ENCODE measurements at regions not wholly inside any gene's neighbourhood (a gene's known extent, or its start where the extent isn't known, plus 50 kb on each side); places are given as distances from the start of the nearest gene placed in this dataset.
"Not testable (repeated sequence)": the region's sequence is repeated elsewhere in the genome, so short reads cannot be mapped to it uniquely, and the experiment has no call there.

DNA sequence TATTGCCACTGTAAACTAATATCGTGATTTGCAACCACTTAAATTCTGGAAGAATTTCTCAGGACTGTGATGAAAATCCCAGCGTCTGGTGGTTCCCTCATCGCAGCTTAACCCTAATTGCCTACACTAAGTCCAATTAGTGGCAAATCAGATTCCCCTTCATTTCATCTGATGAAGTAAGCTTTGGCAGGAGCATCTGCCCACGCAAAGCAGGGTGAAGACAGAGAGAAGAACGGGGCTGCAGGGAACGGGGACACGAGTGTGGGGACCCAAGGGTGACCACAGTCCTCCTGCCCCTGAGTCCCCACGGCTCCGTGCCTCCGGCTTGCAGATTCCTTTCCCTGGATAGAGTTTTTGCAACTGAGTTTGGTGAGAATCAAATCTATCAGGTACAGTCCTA lies 159.5 kb downstream of the LY86 start:
- no peak for DNase-seq

DNA sequence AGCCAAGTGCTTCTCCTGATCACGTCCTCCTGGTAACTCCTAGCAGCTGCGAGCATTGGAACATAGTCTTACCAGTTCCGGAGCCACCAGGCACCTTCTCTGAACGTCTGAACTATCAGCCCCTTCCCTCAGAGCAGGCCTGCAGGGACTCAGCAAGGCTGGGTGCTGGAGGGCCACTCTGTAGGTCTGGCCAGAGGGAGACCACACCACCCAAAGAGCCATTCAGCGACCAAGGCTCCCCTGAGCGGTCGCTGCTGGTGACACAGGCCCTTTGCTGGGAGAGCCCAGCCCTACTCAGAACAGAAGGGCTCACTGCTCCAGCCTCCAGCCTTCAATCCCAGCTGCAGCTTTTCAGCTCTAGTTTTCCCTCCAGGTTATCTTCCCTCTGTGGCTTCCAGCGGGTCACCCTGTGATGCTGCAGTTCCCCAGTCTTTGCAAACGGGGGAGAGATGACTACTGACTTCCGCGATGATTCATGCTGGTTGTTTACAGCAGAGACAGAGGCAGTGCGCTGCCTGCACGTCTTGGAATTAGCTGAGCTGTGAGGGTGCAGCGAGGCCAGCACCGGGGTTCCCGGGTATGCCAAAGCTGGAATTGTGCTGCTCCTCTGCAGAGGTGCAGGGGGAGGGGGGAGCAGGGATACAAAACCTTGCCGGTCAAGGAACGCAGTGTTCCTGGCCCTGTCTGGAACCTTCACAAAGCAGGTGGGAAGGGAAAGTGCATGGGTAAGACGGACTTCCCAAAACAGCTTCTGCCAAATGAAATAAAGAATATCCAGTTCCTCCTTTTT lies 161.4 kb downstream of the LY86 start:
- DNase-seq, result peak; percentile 71

DNA sequence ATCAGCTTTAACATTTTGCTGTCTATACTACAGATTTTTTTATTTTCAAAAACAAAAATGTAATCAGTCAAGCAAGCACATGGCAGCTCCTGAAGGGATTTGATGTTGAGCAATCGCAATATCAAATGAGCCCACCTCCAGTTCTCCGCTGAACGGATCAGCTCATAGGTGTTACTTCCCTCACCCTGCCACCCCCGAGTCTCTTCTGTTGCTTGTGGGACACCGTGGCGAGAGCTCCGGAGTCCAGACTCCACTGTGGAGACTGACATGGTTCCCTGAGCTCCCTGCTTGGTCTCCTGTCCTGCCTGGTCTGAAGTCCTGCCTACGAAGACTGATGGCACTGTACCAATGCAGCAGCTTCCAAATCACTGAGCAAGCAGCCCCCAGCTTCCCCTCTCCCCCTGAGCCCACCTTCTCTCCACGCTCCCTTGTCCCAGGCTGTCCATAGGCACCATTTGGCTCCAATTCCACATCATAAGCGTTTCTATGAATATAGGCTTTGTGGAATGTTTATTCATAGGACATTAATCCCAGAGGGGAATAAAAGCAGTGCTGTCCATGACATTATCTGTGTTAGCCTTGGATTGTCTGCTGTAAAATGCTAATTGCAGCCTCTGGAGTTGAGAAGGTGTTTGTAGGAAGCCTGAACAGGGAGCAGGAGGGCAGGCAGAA lies 162.2 kb downstream of the LY86 start:
- DNase-seq, result no peak

DNA sequence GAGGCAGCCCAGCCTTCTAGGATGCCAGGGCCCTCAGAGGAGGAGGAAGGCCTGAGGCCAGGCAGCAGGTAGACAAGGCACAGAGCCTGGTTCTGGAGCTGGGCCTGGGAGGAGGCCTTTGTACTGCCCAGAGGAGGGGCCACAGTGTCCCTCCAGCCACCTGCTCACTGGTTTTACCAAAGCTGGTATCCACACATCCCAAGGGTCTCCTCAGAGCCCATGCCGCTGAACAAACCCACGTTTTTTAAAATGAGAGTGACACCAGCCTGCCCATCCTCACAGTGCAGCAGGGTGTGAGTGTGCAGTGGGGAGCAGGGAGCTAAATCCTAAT lies 162.7 kb downstream of the LY86 start:
- DNase-seq, result no peak

DNA sequence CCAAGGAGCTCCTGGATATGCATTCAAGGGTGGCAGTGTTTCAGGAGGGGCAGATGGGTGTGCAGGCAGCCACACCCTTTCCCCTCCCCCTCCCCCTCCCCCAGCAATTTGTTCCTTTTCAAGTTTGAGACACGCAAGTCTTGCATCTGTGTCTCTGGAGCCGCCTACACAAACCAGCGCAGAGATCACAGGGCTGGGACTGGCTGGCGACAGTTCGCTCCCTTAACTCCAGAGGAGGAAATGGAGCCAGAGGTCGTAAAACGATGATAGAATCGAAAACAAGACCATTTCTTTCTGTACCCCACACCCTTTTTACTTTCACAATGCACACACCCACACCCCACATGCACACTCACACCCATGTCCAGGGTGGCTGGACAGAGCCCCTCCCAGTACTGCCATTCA lies 163.1 kb downstream of the LY86 start:
- no peak for DNase-seq

DNA sequence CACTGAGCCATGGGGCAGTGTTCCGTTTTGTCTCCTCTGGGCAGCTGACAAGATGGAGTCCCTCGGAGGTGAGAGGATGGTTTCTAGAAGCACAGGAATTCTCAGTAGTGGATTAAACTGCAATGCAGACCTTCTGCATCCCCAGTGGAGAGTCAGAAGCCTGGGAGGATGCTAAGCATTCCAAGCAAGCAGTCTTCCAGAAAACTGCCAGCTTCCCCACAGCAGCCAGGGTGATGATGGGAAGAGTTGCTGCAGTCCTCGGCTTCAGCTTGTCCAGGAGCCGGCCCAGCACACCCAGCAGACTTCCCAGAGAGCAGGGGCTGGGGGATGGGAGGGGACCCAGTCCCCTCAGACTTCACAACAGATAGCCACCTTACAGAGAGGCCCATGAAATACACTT lies 163.6 kb downstream of the LY86 start:
- DNase-seq, result no peak

DNA sequence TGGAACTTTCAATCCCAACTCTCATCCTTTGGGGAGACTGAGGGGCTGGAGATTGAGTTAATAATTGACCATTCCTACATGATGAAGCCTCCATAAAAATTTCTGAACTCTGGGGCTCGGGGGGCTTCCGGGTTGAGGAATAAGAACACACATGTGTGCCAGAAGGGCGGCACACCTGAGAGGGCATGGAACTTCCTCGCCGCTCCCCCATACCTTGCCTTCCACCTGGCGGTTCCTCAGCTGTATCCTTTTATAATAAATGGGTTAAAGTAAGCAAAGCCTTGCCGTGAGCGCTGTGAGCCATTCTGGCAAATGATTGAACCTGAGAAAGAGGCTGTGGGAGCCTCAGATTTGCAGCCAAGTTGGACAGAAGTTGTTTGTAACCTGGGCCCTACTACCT lies 164.8 kb downstream of the LY86 start:
- DNase-seq, result no peak

DNA sequence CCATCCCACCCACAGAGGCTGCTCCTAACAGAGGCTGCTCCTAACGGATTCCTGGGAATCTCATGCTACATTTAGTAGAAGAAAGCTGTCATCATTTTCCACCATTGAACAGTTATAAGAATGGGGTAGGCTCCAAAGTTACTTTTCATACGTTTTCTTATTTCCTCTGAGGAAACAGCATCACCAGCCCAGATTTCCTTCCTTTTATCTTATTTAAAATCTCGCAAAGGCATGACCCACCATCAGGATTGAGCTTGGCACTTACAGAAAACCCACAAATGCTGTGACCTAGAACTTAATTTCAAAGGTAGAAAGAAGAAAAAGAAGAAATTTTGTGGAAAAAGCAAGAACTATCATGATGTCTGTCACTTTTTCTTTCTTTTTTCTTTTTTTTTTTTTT lies 168.0 kb downstream of the LY86 start:
- no peak for DNase-seq

DNA sequence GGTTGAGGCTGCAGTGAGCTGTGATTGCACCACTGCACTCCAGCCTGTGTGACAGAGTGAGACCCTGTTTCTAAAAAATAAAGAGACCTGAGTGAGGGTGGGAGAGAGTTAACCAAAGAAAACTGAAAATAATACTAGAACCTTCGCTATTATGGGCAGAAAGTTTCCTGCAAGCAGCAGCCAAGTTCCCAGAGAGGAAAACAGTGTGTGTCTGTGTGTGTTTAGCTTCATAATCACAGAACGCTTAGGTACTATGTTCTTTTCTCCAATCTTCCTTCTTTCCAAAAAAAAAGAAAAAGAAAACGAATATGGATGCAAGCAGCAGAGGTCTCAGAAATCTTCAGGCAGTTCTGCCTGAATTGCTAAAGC lies 170.0 kb downstream of the LY86 start:
- DNase-seq, result no peak

DNA sequence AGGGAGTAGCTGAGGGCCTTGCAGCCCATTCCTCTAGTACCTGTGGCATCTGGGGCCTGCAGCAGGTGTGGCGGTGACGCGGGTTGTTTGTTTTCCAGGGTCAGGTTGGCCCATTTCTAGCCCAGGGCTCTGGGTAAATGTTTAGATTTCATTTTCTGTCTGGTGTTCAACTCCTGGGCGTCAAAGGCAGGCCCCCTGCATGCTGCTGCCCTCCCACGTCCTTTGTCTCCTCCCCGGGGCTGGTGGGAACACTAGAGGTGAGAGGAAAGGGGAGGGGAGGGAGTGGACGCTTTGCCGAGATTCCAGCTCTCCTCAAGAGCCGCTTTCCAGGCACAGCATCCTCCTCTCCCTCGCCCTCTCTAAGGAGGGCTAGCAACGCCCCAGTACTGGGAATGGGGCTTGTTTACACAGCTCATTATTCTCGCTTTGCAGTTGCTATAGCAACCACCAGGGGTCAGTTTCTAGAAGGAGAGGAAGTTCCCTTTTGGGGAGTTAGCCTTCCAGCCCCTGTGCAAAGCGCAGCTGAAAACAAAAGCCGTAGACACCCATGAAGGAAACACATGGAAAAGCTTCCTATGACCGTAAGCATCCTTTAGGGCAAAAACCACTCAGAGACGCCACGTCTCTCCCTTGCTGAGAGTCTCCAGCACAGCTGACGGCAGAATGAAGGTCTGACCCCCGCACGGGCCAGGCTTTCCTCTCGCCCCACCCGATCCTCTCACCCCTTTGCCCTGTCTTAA lies 170.6 kb downstream of the LY86 start:
- peak; percentile 91 for DNase-seq

DNA sequence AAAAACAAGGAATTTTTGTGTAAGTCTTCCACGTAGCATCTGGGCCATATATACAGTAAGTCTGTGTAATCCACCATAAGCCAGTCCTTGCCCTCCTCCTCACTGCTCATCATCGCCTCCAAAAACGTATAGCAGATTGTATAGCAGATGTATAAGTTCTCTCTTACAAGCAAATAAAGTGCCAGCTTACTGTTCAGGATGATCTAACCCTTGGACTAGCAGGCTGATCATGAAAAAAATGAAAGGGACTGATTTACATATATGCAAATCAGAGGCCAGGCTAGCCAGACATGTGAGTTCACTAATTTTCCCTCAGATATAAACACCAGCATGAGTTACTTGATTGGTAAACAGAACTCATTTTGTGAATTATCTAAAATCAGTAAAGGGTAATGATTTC lies 171.5 kb downstream of the LY86 start:
- DNase-seq, result no peak

DNA sequence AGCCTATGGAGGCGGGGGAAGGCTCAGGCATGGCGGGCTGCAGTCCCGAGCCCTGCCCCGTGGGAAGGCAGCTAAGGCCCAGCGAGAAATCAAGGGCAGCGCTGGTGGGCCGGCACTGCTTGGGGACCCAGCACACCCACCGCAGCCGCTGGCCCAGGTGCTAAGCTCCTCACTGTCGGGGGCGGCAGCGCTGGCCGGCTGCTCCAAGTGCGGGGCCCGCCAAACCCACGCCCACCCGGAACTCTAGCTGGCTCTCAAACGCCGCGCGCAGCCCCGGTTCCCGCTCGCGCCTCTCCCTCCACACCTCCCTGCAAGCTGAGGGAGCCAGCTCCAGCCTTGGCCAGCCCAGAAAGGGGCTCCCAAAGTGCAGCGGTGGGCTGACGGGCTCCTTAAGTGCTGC lies 174.0 kb downstream of the LY86 start:
- not testable (repeated sequence) for DNase-seq

DNA sequence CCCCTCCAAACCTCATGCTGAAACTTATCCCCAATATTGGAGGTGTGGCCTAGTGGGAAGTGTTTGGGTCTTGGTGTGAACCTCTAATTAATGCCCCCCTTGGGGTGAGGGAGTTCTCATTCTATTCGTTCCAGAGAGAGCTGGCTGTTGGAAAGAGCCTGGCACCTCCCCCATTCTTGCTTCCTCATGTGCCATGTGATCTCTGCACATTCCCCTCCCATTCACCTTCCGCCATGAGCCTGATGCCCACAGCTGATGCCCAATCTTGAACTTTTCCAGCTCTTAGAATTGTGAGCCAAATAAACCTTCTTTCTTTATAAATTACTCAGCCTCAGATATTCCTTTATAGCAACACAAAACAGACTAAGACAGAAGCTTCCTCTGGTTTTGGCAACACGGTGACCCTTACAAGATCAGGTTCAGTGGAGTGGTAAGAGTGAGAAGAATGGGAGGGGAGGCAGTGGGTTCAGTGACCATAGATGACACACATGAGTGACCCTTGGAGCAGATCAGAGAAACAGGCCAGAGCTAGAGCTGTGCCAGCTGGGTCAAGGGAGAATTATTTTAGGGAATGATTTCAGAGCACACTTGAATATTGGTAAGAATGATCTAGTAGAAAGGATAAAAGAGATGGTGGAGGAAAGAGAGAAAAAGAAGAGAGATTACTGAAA lies 176.4 kb downstream of the LY86 start:
- no peak for DNase-seq

DNA sequence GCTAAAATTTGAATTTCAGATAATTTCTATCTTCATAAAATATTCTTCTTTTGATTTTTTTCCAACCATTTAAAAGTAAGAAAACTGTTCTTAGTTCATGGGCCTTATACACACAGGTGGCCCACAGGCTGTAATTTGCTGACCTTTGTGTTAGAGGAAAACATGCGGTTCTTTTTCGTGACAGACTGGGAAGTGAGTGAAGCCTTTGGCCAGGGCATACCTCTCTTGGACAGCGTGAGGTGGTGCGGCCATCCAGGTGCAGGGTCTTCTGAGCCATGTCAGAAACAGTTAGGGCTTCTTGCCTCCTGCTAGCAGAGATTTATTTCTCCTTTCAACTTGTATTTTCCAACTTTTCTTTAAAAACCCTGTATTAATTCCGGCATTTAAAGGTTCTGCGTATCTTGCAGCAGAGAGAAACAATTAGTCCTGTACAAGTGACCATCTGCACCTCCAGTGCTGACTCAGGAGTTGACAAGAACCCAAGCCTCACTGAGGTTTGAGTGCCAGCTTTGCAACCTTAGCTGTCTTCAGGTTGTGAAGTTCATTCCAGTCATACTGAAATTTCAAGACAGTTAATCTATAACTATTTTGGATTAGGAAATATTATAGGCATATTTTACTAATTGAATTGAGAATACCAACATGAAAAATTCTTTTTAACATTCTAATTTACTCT lies 177.8 kb downstream of the LY86 start:
- no peak for DNase-seq

DNA sequence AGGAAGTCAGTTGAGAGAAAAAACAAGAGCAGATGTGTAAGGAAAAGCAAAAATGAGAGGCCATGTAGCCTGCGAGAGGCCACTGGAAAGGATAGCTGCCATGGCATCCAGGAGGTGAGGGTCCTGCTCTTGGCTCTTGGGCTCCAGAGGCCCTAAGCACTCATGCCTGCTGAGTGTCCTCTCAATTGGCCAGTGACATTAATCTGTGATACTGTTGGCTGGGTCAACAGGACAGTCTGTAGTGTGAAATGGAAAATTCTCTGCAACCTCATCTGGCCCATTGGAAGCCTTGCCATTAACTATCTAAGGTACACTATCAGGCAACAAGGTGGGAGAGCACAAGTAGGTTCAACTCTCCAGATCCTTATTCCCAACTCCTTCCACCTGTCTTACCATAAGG lies 180.9 kb downstream of the LY86 start:
- no peak for DNase-seq

DNA sequence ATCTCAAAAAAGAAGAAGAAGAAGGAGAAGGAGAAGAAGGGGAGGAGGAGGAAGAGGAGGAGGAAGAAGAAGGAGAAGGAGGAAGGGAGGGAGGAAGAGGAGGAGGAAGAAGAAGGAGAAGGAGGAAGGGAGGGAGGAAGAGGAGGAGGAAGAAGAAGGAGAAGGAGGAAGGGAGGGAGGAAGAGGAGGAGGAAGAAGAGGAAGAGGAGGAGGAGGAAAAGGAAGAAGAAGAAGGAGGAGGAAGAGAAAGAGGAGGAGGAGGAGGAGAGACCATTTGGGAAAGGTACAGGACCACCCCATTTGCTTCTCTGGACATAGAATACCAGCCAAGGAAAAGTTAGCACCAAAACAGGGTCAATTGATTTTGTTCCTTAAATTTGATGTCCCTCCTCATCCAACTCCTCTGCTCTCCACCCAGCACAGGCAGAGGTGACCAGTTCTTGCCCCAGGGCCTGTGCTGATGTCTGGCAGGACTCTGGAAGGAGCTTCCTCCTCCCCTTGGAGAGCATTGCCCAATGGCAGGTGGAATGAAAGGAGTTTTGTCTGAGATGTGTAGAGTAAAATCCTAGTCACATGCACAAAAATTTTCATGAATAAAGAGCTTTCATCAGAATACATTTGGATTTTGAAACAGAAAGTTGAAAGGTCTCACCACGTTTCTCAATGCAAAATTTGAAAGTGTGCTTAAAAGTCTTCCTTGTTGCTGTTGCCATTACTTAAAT lies 182.9 kb downstream of the LY86 start:
- DNase-seq, result no peak

DNA sequence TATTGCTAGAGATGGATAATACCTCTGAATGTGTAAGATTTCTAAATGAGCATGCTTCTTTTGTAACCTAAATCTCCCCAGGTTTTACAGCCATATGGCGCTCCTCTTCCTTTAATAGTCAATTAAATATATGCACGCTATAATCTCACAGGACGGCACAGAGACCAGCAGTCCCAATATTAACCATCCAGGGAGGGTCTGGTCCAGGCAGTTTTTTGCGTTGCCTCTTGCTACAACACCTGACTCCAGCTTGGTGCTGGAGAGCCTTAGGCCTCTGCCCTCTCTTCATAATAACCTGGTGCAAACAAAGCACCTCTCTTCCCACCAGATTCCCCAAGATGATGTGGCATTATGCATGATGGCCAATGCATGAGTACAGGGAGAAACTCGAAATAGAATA lies 183.4 kb downstream of the LY86 start:
- no peak for DNase-seq

DNA sequence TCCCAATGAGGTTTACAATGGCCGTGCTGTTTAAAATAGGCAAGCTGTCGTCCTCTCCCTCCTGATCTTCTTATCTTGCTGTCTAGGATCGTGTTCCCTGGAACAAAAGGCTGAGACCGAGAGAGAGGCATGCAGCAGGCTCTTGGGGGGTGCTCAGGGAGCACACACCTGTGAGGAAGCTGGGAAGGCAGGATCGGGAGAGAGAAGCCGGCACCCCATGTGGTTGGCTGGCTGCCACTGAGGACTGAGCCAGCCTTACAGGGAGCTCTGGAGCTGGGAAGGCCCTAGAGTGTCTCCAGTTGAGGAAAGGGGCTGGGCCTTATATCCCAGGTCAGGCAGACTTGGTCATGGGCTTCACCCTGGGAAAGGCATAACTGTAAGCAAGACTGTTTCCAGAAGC lies 184.2 kb downstream of the LY86 start:
- DNase-seq, result peak; percentile 32

DNA sequence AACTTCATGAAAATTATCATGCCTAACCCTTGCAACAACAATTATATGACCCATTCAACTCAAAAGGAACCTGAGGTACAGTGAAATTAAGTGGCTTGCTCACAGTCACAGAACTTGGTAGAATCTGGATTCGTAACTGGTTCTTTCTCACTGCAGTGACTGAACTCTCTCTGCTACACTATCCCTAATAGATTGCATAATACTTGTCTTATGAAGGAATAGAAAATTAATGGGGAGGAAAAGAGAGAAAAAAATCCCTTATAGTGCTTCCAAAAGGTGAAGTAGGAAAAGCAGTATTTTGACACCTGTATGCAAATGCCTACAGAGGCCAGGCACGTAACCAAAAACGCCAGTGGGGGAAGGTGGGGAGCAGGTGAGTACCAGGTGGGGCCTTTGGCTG lies 186.6 kb downstream of the LY86 start:
- no peak for DNase-seq

DNA sequence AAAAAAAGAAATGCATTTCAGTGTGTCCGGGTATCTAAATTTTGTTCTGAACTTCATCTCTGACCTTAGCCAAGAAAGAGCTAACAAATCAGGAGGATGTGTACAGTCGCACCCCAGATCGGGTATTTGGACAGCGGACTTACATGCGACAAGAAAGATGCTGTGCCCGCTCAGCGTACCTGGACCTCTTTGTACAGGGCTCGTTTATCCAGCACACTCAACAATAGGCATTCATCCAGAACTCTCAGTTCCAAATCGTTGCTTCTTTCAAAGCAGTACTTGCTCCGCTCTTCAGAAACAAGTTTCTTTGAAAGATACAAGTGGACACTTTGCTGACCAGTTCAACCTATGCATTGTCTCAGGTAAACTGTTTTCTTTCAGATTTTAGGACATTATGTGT lies 191.7 kb downstream of the LY86 start:
- no peak for DNase-seq

DNA sequence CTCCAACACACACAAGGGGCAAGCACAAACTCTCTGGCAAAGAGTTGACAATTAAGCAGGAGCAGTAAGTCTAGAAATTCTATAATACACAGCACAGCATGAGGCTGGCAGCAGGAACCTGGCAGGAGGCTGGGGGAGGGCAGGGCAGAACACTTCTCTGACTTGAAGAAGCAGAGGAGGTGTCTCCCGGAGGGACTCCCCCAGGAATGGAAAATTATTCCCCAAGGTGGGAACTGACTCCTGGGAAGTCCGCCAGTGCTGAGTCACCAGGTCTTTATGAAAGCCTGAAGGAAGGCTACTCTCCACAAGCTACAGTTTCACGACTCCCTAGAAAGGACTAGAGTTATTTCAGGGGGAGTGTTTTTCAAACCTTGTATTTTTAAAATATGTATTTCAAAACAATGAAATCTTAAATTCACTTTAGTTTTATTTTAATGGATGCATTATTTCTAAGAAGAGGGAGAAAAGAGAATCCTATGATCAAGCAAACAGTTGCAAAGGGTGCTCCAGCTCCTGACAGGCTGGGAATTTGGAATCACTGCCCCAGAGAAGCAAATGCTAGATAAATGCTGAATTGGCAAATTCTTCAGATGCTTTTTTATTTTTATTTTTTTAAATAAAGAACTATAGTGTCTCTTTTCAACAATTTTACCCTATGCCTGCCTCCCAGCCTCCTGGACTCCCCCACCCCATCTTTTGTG lies 192.8 kb downstream of the LY86 start:
- no peak for DNase-seq
